Nephron (organoid): ENCODE measurements at regions not wholly inside any gene's neighbourhood (a gene's known extent, or its start where the extent isn't known, plus 50 kb on each side); places are given as distances from the start of the nearest gene placed in this dataset.

Source experiments
- H3K27ac Mint-ChIP-seq, 3 experiments: 2 replicates each; pipeline ENCODE4 v1.8.0; 2020; ENCODE audit warnings: mixed read lengths in 3 of 3, mild to moderate bottlenecking in 2 of 3, moderate library complexity in 1 of 3
- H3K27me3 Mint-ChIP-seq: 2 replicates; pipeline ENCODE4 v1.8.0; 2021; ENCODE audit warnings: low read depth, mild to moderate bottlenecking, moderate library complexity, mixed read lengths
- H3K36me3 Mint-ChIP-seq: 2 replicates; pipeline ENCODE4 v1.8.0; 2020; ENCODE audit warnings: low read depth, mixed read lengths
- H3K4me1 Mint-ChIP-seq: 2 replicates; pipeline ENCODE4 v1.8.0; 2020; ENCODE audit warnings: mixed read lengths
- H3K4me3 Mint-ChIP-seq, 3 experiments: 2 replicates each; pipeline ENCODE4 v1.8.0; 2020; ENCODE audit warnings: mild to moderate bottlenecking in 3 of 3, mixed read lengths in 3 of 3, moderate library complexity in 2 of 3
- H3K9me3 Mint-ChIP-seq: 2 replicates; pipeline ENCODE4 v1.8.0; 2020; ENCODE audit warnings: mixed read lengths
- TF ChIP-seq, protein P1 (sequence below), 3 experiments: fragments of 200-600 bp; sonication (generic); IDR thresholded peaks; one replicate each; pipeline ENCODE4 v1.5.0; 2021; ENCODE audit warnings: antibody characterized with exemption in 3 of 3; ENCODE audit not compliant: unreplicated experiment in 3 of 3

DNA sequence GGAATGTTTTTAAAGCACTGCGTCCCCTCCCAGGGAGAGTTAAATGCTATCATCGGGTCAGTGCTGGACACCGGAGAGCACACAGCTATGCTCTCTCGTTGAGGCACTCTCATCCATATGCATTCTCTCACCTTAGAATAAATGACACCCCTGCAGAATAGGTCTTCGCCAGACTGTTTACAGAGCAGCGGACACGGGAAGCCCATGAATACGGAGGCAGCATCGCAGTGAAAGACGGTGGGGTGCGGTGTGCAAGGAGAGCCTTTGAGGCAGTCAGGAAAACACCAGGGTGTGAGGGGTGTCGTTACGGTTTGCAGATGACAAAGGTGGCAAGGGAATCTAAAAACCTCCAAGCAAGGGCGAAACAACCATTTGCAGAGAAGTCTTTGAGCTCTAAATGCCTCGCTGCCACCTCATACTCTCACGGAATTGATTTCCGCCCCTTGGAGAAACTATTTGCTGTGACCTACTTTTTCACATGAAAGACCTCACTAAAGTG is 169.2 kb upstream of the FHL2 start:
- H3K27me3 Mint-ChIP-seq = peaks cover 30% of the 10 kb centered on the region
- no peaks in the 10 kb centered on the region for H3K9me3 Mint-ChIP-seq
- peak overlapping the region in 1 of 3 experiments; percentile 13 for H3K4me3 Mint-ChIP-seq
- H3K27ac Mint-ChIP-seq = no peak overlapping the region
- H3K36me3 Mint-ChIP-seq = no peaks in the 10 kb centered on the region
- TF ChIP-seq, protein P1, sequence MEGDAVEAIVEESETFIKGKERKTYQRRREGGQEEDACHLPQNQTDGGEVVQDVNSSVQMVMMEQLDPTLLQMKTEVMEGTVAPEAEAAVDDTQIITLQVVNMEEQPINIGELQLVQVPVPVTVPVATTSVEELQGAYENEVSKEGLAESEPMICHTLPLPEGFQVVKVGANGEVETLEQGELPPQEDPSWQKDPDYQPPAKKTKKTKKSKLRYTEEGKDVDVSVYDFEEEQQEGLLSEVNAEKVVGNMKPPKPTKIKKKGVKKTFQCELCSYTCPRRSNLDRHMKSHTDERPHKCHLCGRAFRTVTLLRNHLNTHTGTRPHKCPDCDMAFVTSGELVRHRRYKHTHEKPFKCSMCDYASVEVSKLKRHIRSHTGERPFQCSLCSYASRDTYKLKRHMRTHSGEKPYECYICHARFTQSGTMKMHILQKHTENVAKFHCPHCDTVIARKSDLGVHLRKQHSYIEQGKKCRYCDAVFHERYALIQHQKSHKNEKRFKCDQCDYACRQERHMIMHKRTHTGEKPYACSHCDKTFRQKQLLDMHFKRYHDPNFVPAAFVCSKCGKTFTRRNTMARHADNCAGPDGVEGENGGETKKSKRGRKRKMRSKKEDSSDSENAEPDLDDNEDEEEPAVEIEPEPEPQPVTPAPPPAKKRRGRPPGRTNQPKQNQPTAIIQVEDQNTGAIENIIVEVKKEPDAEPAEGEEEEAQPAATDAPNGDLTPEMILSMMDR (IDR thresholded peaks at IDR 0.05; ENCODE audit: unreplicated experiment in 3 of 3) = no peak
- no peaks in the 10 kb centered on the region for H3K4me1 Mint-ChIP-seq

DNA sequence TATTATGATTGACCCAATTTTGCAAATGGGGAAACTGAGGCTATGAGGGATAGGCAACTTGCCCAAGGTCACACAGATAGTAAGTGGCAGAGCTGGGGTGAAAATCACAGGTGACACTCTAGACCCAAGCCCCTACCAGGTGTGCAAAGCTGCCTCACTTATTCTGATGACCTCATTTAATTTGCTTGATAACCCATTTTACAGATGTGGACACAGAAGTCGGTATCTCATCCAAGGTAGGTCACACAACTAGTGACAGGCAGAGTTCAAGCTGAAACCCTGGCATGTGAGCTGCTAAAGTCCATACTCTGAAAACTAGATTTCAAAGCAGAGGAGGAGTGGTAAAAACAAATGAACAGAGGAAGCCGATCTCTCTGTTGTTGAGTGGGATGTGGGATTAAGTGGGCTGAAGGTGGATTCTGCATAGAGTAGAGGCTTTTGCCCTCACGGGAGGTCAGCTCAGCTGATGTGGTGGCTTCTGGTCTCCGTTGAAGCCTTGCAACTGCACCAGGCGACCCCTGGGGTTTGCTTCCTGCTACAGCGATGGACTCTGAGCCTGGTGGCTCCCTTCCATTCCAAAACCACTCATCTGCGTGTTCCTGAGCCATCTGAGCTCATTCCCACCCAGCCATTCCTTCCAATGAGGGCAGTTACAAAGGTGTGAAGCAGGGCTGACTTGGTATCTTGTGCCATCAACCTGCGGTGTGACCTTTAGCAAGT is 164.3 kb upstream of the FHL2 start:
- Mint-ChIP-seq H3K4me3 (no peak overlapping the region), H3K4me1 (no peaks in the 10 kb centered on the region), H3K27me3 (peaks cover 27% of the 10 kb centered on the region), H3K27ac (no peak overlapping the region), H3K9me3 (no peaks in the 10 kb centered on the region), H3K36me3 (no peaks in the 10 kb centered on the region)
- TF ChIP-seq, protein P1 (IDR thresholded peaks at IDR 0.05; ENCODE audit: unreplicated experiment in 3 of 3) = no peak

DNA sequence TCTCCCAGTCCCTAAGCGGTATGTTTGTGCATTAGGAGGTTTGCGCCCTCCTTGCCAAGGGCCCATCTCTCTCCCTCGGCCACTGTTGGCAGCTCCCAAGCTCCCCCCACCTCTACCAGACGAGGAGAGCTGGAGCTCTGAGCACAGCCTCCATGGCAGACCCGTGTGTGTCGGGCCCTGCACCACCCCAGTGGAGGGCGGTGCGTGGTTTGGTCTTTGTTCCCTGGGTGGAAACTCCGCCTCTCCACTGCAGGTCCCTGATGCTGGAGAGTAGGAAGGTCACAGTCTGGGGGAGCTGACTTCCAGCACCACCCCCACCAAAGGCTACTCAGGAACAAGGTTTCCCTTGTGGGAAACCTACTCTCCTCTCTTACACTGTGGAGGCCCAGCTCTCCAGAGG is 162.6 kb upstream of the FHL2 start:
- H3K27me3 Mint-ChIP-seq = peaks cover 14% of the 10 kb centered on the region
- H3K4me1 Mint-ChIP-seq = peaks cover 9% of the 10 kb centered on the region
- H3K27ac Mint-ChIP-seq = no peak overlapping the region
- H3K4me3 Mint-ChIP-seq = no peak overlapping the region
- H3K36me3 Mint-ChIP-seq = no peaks in the 10 kb centered on the region
- H3K9me3 Mint-ChIP-seq = no peaks in the 10 kb centered on the region
- TF ChIP-seq, protein P1 (IDR thresholded peaks at IDR 0.05; ENCODE audit: unreplicated experiment in 3 of 3) = no peak

DNA sequence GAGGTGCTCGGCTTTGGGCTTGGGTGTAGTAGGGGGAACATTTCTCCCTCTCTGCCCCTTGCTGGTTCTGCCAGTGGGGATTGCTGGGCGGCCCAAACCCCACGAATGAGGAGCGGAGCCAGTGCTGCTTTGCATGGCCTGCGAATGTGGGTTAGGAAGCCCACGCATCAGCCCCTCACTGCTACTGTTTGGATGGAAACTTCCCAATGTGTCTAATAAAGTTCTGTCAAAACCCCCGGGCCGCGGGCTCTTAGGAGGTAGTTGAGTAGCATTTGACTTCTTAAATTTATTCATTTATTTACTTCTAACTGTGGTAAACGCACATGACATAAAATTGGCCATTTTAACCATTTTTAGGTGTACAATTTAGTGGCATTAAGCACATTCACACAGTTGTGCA is 161.3 kb upstream of the FHL2 start:
- Mint-ChIP-seq H3K4me1 (peaks cover 9% of the 10 kb centered on the region), H3K27me3 (peaks cover 16% of the 10 kb centered on the region), H3K36me3 (no peaks in the 10 kb centered on the region), H3K9me3 (no peaks in the 10 kb centered on the region), H3K4me3 (no peak overlapping the region), H3K27ac (no peak overlapping the region)
- TF ChIP-seq, protein P1 (IDR thresholded peaks at IDR 0.05; ENCODE audit: unreplicated experiment in 3 of 3) = no peak

DNA sequence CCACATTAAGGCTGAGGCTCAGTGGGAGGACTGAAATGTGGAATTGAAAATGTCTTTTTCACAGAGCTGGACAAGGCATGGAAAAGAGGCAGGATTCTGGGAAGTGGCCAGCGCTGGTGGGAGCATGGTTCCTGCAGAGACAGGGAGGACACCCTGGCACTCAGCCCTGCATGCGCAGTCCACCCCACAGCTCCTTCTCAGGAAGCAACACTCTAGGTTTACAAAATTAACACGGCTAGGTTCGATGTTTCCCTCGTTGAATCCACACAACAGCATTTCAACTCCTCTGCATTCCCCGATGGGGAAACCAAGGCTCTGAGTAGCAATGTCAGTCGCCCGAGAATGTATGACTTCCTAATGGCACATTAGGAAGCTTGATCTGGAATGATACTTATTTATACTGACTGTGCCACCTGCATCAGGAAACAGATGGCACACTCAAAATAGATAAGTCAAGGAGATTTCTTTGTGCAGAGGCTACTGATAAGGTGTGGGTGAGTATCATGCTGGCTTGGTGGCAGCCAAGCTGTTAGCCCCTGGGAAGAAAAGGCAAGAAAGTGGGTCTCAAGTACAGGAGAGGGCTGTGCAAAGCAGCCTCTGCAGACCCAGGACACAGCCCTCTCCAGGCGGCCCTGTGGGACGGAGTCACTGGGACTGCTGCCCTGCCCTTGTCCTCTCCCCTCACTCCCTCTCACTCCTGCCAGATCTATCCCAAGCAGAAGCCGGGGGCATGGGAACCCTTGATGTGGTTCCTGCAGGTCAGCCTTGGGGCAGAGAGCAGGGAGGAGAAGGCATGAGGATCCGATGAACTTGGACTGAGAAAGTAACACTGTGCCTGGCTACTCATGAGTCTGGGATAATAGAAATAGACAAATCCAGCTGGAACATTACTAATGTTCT is 158.4 kb upstream of the FHL2 start:
- H3K27me3 Mint-ChIP-seq = peaks cover 23% of the 10 kb centered on the region

More for the DNA sequence above, 158.4 kb upstream of the FHL2 start:
- no peaks in the 10 kb centered on the region for H3K36me3 Mint-ChIP-seq
- H3K4me3 Mint-ChIP-seq = no peak overlapping the region
- no peaks in the 10 kb centered on the region for H3K9me3 Mint-ChIP-seq
- TF ChIP-seq, protein P1 (IDR thresholded peaks at IDR 0.05; ENCODE audit: unreplicated experiment in 3 of 3) = no peak
- H3K27ac Mint-ChIP-seq = no peak overlapping the region
- peaks cover 9% of the 10 kb centered on the region for H3K4me1 Mint-ChIP-seq
